ENCODE measurements at regions not wholly inside any gene's neighbourhood (a gene's known extent, or its start where the extent isn't known, plus 50 kb on each side); places are given as distances from the start of the nearest gene placed in this dataset.

GRCh38 chr13:64538711-64539110 is 2691.4 kb downstream of the PCDH9 start:
- TF ChIP-seq JUND (CRISPR knock-in tag; IDR thresholded peaks at IDR 0.05) (no peak), FOXK2 (IDR thresholded peaks at IDR 0.05) (no peak)
- TF ChIP-seq, protein P1, sequence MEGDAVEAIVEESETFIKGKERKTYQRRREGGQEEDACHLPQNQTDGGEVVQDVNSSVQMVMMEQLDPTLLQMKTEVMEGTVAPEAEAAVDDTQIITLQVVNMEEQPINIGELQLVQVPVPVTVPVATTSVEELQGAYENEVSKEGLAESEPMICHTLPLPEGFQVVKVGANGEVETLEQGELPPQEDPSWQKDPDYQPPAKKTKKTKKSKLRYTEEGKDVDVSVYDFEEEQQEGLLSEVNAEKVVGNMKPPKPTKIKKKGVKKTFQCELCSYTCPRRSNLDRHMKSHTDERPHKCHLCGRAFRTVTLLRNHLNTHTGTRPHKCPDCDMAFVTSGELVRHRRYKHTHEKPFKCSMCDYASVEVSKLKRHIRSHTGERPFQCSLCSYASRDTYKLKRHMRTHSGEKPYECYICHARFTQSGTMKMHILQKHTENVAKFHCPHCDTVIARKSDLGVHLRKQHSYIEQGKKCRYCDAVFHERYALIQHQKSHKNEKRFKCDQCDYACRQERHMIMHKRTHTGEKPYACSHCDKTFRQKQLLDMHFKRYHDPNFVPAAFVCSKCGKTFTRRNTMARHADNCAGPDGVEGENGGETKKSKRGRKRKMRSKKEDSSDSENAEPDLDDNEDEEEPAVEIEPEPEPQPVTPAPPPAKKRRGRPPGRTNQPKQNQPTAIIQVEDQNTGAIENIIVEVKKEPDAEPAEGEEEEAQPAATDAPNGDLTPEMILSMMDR (CRISPR knock-in tag; IDR thresholded peaks at IDR 0.05): no peak
